ENCODE measurements at regions not wholly inside any gene's neighbourhood (a gene's known extent, or its start where the extent isn't known, plus 50 kb on each side); places are given as distances from the start of the nearest gene placed in this dataset.

- intact Hi-C loops (cut with DNase I), result no loop called here
- ATAC-seq (no peak), DNase-seq (no peak)
Observed at GRCh38 chr3:72553298-72553697, 294.9 kb downstream of the SHQ1 start.

DNA sequence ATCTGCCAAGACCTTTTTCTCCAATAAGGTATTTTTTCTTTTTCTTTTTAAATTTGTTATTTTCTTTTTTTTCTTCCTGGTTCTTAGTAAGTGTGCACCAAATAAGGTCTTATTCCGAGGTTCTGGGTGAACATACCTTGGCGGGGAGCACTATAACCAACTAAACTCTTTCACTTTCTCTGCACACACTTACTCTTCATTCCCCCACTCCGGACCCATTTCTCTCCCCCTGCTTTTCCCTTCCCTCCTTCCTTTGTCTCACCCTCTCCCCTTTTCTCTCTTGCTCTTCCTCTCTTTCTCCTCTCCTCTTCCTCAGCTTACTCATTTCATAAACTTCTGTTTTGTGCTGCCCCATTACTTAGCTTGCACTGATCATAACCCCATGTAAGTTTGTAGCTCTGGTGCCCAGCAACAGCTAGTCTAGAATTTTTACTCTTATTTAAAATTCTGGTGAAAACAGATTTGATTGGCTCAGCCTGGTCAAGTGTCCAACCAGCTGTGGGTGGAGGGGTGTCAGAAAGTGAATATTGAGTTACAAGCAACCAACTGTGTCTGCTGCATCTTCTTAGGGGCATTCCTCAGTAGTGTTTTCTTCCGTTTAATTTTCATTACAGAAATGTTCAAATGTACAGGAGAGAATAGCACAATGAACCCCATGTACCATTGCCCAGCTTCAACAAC, 297.5 kb downstream of the SHQ1 start:
- ATAC-seq, result no peak
- intact Hi-C loops (cut with DNase I), result no loop called here
- DNase-seq, result no peak

GRCh38 chr3:72549761-72550581, 298.3 kb downstream of the SHQ1 start:
- intact Hi-C loops (cut with DNase I), result no loop called here
- ATAC-seq (no peak), DNase-seq (no peak)

DNA sequence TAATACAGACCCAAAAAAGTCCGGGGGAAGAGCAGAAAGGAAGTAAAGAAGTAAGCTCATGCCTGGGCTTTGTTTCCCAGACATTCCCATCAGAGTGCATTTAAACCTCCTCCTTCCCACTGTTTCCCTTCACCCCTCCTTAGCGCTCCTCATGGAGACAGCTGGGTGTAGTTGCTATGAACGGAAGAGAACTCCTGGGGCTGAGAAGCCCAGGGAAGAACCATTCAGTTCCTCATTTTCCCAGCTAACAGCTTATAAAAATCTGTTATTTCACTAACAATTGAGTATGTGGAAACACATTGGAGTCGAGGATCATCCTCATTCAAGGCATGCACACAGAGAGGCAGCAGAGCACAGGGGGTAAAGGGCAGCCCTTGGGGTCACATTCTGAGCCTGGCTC, 299.3 kb downstream of the SHQ1 start:
- intact Hi-C loops (cut with DNase I), result no loop called here
- no peak for ATAC-seq
- no peak for DNase-seq

DNA sequence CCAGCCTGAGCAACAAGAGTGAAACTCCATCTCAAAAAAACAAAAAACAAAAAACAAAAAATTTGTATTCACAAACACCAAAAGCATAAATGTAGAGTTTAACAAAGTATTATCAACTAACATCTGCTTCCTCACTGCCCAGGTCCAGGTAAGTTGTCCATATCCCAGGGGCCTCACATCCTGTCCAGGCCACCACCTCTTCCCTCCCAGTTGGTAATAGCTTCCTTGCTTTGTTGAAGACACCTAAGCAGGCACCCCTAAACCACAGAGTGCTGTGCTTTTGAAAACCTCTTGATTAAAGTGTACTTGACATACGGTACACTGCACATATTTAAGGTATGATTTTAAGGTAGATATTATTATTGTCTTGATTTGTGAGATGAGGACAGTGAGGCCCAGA, 299.8 kb downstream of the SHQ1 start:
- ATAC-seq (no peak), DNase-seq (no peak)
- intact Hi-C loops (cut with DNase I), result no loop called here

DNA sequence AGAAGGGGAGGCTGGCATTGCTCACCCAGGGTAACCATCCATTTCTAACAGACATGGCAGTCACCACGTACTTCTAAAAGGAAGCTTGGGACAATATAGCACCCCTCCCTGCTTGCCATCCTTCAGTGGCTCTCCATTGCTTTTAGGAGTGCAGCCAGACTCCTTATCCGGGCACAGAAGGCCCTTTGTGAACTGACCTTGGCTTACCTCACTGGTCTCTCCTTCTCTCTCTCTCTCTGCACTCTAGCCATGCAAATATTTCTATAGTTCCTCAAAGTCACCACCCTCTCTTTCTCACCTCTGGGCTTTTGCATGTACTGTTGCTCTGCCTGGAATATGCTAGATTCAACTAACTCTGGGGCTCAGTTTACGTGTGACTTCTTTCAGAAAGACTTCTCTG, 301.1 kb downstream of the SHQ1 start:
- no peak for ATAC-seq
- DNase-seq, result no peak
- intact Hi-C loops (cut with DNase I), result no loop called here

DNA sequence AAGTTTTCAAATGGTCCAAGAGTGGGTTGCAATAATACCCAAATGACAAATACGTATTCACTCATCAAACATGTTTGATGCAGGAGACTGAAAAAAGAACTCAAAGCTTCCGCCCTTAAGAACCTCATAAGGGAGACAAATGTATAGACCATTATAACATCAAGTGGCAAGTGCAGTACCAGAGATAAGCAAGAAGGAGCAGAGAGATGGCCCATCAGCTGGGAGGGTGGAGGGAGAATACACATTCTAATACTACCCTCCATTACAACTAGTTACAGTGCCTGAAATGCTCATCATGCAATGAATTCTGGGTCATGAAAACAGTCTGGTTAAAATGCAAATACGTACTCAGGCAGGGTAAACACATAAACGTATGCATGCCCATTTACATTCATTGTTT, 304.0 kb downstream of the SHQ1 start:
- no peak for ATAC-seq
- no peak for DNase-seq
- intact Hi-C loops (cut with DNase I), result no loop called here

GRCh38 chr3:72543246-72543645, 305.0 kb downstream of the SHQ1 start:
- intact Hi-C loops (cut with DNase I), result no loop called here
- ATAC-seq (peak in 1 of 2 donors; percentile 19), DNase-seq (no peak)

DNA sequence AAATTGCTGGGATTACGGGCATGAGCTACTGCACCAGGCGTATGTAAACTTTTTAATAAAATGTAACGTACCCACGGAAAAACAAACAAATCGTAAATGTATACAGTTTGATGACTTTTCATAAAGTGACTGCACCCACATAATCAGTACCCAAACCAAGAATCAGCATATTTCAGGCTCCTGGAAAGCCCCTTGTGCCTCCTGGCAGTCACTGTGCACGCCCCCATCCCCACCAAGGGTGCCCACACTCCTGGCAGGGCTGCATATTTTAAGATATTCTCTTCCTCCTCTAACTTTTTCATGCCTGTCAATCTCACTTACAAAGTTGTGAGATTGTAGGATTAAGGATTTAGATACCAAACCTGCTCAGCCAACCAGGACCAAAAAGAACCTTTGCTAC, 305.5 kb downstream of the SHQ1 start:
- no peak for ATAC-seq
- intact Hi-C loops (cut with DNase I), result no loop called here
- DNase-seq, result no peak

GRCh38 chr3:72539856-72540255, 308.4 kb downstream of the SHQ1 start:
- ATAC-seq, result no peak
- intact Hi-C loops (cut with DNase I), result no loop called here
- DNase-seq, result no peak

GRCh38 chr3:72538070-72538745, 310.0 kb downstream of the SHQ1 start:
- ATAC-seq, result no peak
- no peak for DNase-seq
- intact Hi-C loops (cut with DNase I), result no loop called here

- no peak for ATAC-seq
Observed at GRCh38 chr3:72537448-72537847, 310.8 kb downstream of the SHQ1 start.

DNA sequence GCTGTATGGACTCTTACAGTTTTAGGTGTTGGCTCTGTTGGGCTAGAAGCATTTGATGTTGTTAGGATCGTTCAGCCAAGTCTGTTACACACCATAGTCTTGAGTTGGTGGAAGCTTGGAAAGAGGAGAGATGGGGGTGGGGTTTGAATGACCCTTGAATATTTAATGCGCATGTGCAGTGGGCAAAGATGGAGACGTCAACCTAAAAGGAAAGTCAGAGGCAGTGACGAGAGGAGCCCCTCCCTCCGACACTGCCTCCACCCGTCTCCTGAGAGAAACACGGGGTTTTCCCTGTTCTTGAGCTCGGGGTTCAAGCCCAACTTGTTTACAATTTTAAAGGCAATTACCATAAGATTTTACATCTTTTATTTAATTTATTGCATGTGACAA, 311.4 kb downstream of the SHQ1 start:
- intact Hi-C loops (cut with DNase I), result no loop called here
- ATAC-seq (no peak), DNase-seq (no peak)

More at GRCh38 chr3:72537448-72537847, 310.8 kb downstream of the SHQ1 start:
- intact Hi-C loops (cut with DNase I), result no loop called here
- no peak for DNase-seq

DNA sequence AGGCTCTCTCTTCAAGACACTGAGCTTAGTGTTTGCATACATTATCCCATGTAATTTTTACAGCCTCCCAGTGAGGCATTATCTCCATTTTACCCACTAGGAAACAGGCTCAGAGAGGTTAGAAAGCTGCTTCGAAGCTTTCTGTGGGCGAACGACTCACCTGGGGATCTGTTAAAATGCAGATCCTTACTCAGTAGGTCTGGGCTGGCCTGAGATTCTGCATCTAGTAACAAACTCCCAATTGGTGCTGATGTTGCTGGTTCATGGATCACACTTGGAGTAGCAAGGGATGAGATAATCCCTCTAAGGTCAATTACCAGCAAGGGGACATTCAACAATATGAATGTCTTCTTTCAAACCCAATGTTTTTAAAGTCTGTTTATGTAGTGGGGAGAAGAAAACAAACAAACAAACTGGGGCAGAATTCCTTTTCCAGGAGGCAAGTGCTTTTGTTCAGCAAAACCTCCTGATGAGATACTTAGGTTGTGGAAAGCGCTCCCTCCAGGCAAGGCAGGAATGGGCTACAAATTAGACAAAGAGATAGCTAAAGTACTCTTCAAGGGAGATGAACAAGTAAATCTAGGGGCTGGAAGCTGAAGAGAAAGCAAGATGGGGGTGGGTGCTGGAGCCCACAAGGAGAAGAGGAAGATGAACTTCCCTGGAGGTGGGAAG, 311.9 kb downstream of the SHQ1 start:
- DNase-seq (no peak), ATAC-seq (no peak)
- intact Hi-C loops (cut with DNase I), result no loop called here

DNA sequence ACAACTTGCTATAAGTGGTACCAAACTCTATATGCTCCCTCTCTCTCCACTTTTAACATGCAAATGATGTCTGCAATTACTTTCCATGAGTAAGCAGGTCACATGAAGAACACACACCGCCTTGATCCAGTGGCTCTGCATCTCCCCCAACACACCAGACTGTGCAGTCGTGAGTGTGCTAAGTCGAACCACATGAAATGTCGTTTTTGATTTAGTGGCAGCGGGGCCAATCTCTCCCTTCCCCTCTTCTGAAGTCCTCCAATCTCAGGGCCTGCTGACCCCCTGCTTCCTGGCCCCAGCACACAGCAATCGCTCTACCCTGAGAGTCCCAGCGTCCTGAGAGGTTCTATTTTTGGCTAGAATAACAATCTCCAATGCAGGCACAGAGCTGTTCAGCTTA, 312.5 kb downstream of the SHQ1 start:
- ATAC-seq (no peak), DNase-seq (no peak)
- intact Hi-C loops (cut with DNase I), result no loop called here

DNA sequence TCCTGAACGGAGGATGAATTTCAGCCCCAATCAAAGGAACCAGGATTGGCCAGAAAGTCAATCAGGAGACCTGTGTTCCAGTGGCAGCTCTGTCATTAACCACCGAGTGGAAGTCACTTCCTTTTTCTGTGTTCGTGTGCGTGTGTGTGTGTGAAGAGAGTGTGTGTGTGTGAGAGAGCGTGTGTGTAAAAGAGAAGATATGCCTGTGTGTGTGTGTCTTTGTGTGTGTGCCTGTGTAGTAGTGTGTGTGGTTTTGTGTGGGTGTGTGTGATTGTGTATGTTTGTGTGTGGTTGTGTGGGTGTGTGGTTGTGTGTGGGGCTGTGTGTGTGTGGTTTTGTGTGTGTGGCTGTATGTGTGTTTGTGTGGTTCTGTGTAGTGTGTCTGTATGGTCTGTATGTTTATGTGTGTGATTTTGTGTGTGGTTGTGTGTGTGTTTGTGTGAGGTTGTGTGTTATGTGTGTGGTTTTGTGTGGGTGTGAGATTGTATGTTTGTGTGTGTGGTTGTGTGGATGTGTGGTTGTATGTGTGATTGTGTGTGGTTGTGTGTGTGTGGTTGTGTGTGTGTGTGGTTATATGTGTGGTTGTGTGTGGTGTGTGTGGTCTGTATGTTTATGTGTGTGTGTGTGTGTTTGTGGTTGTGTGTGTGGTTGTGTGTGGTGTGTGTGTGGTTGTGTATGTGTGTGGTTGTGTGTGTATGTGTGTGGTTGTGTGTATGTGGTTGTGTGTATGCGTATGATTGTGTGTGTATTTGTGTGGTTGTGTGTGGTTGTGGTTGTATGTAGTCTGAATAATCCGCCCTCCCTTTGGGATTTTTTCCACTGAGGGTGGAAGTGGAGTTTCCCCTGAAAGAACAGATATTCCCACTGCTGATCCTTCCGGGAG, 314.4 kb downstream of the SHQ1 start:
- ATAC-seq, result no peak
- intact Hi-C loops (cut with DNase I), result no loop called here
- no peak for DNase-seq

- ATAC-seq (no peak), DNase-seq (no peak)
- intact Hi-C loops (cut with DNase I), result no loop called here
Observed at GRCh38 chr3:72530426-72530825, 317.8 kb downstream of the SHQ1 start.

- intact Hi-C loops (cut with DNase I), result no loop called here
- DNase-seq, result no peak
- no peak for ATAC-seq
Observed at GRCh38 chr3:72529081-72529480, 319.2 kb downstream of the SHQ1 start.

Measured in left cardiac atrium (tissue), 4 donors.